ENCODE measurements at regions not wholly inside any gene's neighbourhood (a gene's known extent, or its start where the extent isn't known, plus 50 kb on each side); places are given as distances from the start of the nearest gene placed in this dataset.

DNA sequence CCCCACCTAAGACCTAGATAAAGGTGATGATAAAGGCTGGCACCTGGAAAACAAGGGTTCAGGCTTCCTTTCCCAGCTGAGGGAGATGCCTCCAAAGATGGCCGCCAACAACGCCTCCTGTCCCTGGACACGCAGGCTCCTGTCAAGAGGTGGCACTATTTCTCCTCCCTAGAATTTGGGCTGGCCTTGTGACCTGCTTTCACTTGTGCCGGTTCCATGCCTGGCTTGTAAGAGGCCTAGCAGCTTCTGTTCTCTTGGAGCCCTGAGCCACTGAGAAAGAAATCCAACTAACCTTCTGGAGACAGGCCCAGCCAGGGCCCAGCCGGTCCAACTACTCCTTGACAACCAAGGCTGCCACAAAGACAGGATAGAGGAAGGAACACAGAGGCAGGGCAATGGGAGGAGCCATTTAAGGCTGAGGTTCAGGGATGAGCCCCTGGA is 60.2 kb upstream of the RALY start:
- TF ChIP-seq, protein P1, sequence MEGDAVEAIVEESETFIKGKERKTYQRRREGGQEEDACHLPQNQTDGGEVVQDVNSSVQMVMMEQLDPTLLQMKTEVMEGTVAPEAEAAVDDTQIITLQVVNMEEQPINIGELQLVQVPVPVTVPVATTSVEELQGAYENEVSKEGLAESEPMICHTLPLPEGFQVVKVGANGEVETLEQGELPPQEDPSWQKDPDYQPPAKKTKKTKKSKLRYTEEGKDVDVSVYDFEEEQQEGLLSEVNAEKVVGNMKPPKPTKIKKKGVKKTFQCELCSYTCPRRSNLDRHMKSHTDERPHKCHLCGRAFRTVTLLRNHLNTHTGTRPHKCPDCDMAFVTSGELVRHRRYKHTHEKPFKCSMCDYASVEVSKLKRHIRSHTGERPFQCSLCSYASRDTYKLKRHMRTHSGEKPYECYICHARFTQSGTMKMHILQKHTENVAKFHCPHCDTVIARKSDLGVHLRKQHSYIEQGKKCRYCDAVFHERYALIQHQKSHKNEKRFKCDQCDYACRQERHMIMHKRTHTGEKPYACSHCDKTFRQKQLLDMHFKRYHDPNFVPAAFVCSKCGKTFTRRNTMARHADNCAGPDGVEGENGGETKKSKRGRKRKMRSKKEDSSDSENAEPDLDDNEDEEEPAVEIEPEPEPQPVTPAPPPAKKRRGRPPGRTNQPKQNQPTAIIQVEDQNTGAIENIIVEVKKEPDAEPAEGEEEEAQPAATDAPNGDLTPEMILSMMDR (IDR thresholded peaks at IDR 0.05), result peak; percentile 51 to 68 (median 58)
- TF ChIP-seq EP300 (IDR thresholded peaks at IDR 0.05), result no peak
- TF ChIP-seq POLR2AphosphoS5 (IDR thresholded peaks at IDR 0.05), result peak in 3 of 4 donors; percentile 35 to 51 (median 50)
- no peak for TF ChIP-seq POLR2A (IDR thresholded peaks at IDR 0.05)

All from sigmoid colon (tissue), 4 donors.